Islet precursor cell (in vitro differentiated cells): ENCODE measurements at regions not wholly inside any gene's neighbourhood (a gene's known extent, or its start where the extent isn't known, plus 50 kb on each side); places are given as distances from the start of the nearest gene placed in this dataset.
A peak's percentile ranks its signal among the peaks of the same experiment; 100 is the strongest.

Source experiments
- DNase-seq: peaks from one replicate; pipeline ENCODE4 v3.0.0-alpha.2; 2018

DNA sequence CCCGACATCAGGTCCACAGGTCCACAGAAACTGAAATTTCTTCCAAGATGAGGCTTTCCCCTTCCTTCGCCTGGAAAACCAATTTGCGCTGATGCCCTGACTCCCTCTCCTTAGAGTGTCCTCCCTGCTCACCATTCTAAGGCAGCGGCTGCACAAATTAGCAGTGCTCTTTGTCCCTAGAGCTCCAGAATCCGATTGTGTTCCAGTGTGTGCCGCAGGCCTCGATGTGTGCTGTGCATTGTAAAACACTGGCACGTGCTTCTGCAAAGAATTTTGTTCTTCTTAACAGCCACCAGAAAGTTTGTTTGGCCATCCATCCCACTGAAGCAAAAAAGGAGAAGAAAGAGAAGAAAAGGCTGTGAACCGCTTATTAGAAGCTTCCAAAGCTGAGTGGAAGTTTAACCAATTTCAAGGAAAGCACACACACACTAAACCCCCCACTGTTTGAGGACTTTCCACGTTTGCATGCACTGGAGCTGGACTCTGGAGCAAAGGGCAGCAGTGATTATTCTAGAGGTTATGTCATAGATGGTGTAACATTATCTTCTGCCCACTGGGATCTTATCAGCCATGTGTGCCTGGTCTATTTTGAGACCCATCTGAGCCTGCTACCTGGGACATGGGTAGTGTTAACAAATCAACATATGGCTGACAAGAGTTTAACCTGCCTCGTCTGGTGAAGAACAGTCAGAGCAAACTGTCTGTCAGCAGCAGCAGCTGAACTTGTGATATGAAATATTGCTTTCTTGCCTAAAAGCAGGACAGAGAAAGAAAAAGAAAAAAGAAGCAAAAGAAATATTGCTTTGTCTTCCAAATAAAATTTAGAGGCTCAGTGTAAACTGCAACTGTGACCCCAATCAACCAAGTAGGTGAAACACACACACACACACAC, 64.9 kb upstream of the RREB1 start:
- no peak for DNase-seq

DNA sequence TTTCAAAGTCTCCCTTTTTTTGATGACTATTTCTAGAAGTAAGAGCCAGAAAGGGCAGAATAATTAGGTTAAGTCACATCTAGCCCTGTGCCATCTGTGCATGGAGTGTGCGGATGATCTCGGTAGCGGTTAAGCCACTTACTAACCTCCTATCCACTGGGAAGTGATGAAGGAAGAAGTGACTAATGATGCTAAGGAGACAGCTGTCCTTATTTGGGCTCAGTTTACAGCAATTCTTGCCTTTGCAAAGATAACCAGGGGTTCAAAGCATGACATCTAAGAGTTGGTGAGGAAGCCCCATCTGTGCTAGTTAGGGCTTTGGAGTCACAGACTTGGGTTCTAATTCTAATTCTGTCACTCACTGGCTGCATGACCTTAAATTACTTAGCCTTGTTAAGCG, 62.4 kb upstream of the RREB1 start:
- DNase-seq, result no peak

DNA sequence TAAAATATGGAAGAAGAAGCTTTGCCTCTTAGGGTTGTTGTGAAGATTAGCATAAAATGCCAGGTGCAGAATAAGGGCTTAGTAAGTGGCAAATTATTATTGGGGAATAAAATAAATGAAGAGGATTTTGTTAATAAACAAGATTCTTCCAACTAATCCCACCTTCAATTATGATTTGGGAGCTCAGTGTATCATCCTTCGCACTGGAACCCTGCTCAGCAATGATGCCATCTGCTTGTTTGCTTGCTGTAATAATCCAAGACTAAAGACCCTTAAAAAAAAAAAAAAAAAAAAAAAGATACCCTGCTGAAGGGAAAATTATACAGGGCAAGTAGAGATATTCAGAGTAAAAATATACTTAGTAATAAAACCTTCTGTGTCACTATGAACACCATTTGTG, 62.0 kb upstream of the RREB1 start:
- no peak for DNase-seq

DNA sequence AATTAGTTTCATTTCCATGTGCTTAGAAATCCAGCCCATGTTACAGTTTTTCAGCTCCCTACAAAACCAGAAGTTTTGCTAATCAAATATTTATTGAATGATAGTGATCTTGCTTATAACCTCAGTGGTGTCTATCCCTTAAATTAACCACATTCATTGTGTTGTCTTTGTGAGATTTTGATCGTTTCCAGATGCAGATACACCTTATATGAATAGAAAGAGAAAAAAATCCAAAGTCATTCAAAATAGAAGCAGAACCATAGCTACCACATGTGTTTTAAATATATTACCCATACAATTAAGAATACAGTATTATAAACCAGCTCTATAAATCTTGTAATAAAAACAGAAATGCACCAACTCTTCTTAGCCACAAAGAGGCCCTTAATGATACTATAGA, 60.6 kb upstream of the RREB1 start:
- no peak for DNase-seq

DNA sequence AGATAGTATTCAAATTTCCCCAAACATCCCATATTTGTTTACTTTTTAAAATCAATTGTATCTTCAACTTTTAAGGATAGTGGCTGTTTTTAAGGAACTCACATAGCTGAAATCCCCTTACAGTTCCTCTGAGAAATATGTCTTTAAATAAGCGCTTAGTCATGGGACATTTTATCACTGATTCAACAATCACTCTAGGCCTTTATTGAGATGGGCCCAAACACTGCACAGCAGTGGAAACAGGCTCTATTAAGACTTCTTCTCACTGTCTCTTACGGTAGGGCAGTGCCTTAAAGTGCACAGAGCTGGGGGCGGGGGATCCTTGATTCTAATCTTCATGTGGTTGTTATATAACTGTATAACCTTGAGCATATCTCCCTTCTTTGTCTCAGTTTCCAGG, 59.8 kb upstream of the RREB1 start:
- DNase-seq, result no peak

DNA sequence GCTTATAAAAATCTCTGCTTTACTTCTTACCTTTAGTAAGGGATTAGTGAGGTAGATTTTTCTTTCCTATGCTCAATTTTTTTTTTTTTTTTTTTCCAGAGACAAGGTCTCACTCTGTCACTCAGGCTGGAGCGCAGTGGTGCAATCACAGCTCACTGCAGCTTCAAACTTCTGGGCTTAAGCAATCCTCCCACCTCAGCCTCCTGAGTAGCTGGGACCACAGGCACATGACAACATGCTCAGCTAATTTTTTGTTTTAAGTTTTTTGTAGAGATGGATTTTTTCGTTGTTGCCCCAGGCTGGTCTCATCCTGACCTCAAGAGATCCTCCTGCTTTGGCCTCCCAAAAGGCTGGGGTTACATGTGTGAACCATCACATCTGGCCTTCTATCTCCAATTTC, 58.9 kb upstream of the RREB1 start:
- DNase-seq, result no peak

DNA sequence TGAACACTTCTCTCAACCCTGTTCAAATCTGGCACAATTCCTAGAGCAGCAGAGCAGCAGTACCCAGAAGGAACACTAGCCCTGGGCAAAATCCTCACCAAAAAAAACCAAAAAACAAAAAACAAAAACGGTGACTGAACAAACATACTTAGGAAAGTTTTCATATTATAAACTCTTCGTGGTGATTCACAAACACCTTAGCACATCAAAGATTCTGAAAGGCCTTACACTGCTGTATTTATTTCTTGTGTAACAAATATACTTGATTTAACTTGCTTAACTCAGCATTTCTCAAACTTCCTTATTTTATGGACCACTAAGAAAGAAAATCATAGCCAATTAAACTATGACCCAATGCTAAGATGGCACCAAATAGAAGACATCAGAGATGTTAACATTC, 57.8 kb upstream of the RREB1 start:
- no peak for DNase-seq

DNA sequence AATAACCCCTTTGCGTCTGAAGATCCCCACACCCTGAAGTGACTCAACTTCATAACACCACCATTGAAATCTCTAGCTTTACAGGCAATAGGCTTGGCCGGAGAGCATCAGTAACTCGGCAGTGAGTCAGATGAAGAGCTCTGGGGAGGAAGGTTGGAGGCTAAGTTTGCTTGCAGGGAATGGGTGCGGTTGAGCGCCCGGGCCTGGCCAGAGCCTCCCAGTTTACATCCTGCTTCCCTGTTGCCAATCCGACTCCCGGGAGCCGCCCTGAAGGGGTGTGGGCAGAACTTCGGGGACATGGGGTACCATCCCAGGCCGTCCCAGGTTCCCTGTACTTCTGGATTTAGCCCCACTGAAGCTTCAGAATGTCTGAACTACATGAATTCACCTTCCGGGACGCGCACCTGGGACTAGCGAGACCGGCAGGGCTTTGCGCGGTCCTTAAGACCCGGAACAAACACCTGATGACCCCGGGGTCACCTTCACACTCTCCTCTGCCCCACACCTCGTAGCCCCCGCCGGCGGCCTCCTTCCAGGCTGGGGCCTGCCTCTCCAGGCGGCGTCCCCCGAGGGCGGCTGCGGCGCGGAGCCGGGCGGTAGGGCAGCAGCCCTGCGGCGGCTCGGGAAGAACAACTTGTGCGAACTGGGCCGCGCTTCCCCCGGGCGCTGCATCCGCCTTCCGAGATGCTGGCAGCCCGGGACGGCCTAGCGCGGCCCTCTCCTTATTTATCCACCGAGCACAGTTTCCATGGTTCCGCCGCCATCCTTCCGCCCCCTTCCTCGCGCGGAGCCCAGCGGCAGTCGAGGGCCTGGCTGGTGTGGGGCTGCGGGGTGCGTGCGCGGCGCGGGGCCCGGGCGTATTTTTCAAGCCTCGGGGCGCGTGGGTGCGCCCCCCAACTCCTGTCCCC, 56.6 kb upstream of the RREB1 start:
- peak; percentile 91 for DNase-seq

DNA sequence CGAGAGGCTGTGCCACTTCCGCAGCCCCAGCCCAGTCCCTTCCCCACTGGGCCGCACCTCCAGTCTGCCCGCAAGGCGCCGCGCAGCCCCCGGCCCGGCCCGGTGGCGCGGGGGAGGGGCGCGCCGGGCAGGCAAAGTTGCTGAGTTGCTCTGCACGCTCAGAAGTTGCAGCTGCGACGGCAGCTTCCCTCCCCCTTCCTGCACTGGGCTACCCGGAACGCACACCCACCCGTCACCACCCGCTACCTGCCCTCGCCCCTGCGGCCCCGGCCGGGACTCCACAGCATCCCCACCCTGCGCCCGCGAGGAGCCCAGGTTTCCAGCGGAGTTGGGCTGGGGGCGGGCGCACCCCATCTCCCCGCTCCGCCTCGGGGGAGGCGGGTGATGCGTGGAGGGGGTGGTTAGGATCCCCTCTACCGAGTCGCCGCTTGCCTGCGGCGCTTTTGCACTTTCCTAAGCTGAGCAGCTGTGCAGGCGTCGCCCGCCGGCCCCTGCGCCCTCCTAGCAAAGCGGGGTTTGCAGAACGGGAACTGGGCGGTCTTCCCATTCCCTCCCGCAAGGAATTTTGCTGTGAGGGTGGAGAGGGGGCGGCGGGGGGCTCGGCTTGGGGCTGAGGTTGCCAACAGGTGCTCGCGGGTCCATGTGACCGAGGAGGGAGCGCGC, 55.9 kb upstream of the RREB1 start:
- peak; percentile 89 for DNase-seq

DNA sequence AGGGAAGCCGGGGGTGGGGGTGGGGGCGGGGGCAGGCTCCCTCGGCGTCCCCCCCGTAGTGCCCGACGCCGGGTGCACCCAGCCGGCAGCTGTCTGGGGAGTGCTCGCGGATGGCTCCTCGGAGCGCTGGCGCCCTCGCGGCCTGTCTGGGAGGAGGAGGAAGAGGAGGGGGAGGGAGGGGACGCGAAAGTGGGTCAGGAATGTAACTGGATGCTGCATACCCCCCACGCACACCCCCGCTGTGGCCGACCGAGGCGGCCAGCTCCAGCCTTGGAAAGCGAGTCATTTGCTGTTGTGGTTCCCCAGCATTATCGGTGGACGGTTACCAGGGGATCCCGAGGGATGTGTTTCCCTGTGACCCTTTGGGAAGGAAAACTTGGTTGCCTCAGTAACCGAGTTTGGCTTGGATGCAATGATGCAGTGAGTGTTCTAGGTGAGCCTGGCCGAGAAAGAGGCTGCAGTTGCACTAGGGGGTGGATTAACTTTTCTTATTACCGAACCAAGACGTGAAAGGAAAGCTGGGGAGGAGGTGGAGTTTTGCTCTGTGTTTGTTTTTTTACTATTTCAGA, 55.2 kb upstream of the RREB1 start:
- peak; percentile 75 for DNase-seq

DNA sequence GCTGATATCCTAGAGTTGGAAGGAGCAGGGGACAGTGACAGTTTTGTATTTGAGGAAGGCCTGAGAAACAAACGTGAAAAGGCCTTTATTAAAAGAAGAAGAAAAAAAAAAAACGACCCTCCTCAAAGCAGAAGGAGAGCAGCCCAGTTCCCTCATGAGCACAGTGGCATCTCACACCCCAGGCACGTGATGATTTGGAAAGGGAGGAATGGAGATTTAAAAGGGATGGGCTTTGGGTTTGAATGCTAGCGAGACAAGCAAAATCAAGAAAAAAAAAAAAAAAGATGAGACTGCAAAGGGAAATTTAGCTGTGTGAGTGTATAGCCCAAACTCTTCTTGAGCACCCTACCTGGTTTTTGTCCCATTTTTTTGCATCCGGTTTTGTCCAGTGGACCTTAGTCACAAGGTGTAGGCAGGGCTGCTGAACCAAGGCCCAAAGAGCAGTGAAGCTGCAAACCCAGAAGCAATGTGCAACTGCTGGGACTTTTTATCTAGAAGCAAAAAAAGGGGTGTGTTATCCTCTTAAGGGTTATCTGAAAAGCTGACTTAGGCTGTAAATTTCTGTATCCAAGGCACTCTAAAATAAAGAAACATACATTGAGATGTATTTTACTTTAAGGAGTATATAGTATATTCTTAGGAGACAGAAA, 54.5 kb upstream of the RREB1 start:
- DNase-seq, result no peak
